HT-29 (cell line): ENCODE measurements at regions not wholly inside any gene's neighbourhood (a gene's known extent, or its start where the extent isn't known, plus 50 kb on each side); places are given as distances from the start of the nearest gene placed in this dataset.
"Not testable (repeated sequence)": the region's sequence is repeated elsewhere in the genome, so short reads cannot be mapped to it uniquely, and the experiment has no call there.

Experiments
- DNase-seq: peaks from one replicate; pipeline ENCODE4 v3.0.0-alpha.2; 2015; ENCODE audit warnings: low spot score

DNA sequence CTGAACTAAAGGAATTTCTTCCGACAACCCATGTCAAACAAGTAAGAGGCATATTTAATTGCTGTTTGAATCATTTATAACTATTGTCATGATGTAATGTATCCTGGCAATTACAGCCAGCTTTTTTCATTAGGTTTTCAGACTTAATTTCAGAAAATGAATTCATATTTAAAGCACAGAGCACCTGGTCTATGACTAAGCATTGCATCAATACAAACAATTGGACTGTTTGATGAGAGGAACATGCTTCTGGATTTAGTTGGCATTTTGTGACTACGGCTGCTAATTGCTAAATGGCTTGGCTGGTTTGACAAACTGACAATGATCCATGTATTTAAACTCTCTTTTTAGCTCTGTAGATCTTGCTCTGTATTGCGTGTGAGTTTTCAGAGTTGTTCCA, 853.4 kb downstream of the NCAM2 start:
- no peak for DNase-seq

DNA sequence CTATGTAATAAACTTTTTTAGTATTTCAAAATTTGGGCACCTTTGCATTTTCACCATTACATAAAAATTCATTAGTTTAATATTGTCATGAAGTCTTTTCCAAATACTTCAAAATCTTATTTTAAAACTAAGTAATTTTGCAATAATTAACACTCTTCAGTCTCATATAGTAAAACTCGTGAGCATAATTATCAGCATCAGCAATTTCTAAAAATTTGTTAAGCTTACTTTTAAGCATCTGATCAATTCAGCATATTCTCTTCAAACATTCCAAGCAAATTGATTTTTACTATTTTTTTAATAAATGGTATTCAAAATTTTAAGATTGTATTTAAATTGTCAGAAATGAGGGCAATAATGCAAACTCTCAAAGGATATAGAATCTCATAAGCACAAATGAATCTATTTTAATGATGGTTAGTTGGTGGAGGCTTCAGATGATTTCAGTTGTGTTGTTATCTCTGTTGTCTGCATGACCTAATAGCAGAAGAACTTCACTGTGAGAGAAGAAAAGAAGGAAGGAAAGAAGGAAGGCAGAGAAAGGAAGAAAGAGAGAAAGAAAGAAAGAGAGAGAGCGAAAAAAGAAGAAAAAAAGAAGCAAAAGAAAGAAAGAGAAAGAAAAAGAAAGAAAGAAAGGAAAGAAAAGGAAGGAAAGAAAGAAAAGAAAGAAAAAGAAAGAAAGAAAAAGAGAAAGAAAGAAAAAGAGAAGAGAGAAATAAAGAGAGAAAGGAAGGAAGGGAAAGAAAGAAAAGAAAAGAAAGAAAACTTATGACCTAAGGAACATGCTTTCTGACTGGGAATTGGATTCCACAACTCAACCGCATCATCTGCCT, 860.5 kb downstream of the NCAM2 start:
- no peak for DNase-seq

DNA sequence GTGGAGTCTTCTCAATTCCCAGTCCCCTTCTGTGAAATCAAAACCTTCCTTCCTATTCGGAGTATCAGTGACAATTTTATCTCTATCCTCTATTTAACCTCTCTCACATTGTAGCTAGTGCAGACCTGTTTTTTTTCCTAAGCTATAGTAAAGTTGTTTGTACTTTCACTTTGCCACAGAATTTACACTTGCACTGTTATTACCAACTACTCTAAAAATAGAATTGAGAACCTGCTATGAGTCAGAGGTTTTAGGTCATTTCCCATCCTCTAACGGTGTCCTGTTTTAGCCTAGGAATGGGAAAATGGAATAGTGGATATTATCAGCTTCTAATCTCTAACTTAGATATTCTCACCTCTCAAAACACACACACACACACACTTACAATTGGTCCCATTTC, 862.7 kb downstream of the NCAM2 start:
- no peak for DNase-seq

DNA sequence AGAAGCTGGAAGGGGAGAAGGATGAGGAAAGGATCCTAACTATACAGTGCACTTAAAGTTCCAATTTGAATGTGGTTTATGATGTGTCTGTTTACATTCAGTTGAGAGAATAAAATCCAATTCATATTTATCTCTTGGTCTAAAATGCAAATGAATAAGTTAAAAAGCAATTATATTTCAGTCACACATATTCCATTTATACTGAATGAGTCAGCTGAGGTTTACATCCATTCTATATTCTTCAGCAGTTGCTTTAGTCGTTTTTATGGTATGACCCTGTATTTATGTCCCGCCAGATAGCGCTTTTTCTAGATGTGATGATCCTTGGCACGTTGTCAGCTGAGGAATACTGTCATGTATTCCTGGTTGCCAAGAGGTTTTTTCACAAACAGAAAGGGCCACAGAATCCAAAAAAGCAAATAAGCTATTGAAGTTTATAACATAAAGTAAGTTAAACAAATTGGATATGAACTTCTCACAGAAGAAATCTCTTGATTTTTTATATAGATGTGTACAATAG, 866.2 kb downstream of the NCAM2 start:
- DNase-seq, result no peak

DNA sequence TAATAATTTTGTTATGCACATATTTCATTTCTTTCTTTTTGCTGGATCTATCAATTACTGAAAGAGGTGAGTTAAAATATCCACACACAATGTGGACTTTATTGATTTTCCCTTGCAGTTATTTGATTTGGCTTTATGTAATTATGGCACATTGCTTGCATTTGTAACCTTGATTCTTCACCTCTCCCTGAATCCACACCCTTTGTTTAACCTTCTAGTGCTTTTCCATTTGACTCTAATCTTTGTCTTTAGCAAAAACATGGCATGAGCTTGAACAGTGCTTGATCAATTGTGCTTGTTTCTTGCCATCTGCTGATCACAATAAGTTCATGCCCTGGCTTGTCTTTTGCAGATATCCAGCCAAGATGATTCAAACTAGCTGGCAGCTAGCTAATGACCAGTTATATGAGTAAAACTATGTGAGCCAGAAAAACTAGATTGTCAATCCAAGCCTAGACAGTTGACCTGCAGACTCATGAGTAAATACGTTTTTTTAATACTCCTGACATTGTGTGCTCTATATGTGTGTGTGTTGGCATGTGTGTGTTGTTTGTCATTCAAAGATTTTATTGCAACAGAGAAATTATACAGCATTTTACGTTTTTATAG, 899.2 kb downstream of the NCAM2 start:
- no peak for DNase-seq

DNA sequence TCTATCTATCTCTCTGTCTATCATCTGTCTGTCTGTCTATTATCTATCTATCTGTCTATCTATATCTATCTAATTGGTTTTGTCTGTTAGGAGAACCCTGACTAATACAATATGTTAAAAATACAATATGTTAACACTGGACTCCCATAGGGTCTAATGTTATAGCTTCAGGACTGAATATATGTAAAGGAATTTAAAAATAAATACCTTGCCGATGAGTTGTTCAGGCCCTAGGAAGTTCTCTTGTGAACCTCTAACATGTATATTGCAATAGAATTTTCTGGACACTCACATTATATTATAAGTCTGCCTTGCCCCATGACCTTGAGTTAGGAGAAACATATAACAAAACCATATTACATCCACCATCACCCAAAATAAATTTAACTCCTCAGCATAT, 900.6 kb downstream of the NCAM2 start:
- DNase-seq, result no peak

DNA sequence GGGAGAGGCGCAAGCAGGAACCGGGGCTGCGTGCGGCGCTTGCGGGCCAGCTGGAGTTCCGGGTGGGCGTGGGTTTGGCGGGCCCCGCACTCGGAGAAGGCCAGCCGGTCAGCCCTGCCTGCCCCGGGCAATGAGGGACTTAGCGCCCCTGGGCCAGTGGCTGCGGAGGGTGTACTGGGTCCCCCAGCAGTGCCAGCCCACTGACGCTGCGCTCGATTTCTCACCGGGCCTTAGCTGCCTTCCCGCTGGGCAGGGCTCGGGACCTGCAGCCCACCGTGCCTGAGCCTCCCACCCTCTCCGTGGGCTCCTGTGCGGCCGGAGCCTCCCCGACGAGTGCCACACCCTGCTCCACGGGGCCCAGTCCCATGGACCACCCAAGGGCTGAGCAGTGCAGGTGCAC, 904.2 kb downstream of the NCAM2 start:
- not testable (repeated sequence) for DNase-seq

DNA sequence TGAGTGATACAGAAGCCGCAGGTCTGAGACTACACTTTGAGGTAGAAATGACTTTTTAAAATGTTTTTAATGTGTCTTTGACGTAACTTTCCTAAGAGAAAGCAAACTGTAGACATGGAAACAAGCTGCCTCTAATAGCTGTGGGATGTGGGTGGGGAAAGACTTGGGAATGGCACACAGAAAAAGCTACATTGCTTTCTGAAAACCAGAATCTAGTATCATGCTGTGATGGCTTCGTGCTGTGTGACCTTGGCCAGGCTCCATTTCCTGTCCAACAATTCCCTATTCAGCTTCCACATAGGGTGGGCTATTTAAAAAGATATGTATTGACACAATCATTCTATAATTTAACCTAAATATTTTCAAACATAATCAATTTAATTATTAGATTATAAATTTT, 909.1 kb downstream of the NCAM2 start:
- no peak for DNase-seq

DNA sequence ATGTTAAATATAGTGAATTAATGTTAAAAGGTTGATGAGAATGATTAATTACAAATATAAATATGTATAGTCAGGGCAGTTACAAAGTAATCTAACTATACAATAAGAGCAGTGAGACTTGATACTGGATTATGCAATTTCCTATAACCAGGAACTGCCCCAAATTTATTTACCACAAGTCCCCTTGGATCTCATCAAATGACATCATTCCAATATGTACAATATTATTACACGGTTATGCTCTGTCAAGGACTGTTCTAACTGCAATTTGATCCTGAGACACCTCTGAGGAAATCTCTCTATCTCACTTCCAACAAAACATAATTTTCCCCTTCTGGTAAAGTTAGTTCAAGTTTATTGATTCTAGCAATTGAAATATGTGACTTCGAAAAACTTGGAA, 917.6 kb downstream of the NCAM2 start:
- no peak for DNase-seq

DNA sequence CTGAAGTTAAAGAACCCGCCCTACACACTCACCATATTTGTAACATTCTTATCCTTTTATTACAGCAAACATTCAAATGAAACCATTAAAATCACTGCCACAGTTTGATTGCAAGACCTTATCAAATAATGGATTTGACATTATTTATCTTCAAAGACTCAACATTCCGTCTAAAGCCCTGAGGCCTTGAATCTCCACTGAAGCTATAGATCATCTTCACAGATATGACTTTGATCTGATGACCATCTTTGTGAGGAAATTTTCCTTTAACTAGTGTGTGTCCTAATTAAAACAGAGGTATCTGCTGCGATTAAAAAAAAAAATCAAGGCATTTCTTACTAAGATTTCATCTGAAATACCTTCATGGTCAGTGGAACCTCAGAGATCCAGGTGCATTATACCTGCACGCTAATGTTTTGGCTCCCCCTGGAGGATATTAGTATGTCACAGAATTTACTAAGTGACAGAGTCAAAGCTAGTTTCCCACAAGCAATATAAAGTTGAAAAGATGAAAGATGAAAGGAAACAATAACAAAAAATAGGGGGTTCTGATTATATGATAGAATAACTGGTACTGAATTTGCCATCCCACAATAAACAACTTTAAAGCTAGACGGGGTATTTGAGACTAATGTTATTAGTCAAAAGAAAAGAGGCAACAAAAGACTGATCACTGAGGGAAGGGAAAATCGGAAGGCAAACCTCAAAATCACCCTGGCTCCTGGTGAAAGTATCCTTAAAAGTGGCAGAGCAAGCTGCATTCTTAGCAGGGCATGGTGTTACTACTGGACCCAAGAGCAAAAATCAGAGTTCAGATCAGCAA, 923.4 kb downstream of the NCAM2 start:
- DNase-seq, result peak; percentile 38

DNA sequence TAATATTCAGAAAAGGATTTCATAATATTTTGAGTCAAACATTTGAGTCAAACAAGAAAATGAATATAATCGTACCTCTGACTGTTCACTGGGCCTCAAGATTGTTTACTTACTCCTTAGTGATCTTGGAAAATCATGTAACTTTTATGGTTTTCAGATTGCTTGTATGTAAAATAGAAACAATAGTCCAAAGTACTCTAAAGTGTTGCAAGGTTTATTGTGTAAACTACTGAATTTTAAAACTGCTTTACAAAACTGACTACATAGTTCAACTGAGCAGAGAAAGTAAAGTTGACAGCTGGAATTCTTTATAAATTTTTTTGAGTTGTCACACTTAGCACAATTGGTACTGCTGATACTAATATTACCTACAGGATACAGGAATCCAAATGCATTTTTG, 931.0 kb downstream of the NCAM2 start:
- no peak for DNase-seq

DNA sequence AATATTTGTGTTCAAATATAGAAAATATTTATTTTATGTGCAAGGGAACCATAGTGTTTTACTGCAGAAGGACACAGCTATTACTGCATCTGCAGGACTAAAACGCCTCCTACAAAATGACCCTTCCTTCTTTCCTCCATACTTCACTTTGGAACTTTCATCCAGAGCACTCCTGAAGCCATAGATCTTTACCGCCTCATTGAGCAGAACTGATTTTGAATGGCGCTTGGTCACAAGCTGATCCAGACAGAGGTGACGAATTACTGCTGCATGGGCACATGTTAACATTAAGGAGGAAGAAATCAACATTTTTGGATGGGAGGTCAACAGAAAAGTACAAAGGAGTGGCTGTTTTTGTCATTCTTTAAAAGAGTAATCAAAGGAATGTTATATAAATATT, 931.6 kb downstream of the NCAM2 start:
- no peak for DNase-seq

DNA sequence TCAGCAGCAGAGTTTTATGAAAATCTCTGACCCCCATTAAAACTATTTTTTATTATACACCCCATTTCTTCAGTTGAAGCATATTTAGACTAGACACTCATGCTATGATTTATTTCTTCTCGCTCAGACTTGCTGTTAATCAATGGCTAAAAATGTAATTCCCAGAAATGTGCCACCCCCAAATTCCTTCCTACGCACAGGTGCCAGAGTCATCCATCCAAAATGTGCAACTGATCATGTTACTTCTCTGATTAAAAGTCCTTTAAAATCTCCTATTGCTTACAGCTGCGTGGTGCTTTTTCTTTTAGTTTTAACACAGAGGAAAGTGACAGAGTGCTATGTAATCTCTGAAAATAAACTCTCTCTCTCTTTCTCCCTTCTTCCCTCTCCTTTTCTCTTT, 954.4 kb downstream of the NCAM2 start:
- DNase-seq, result no peak

DNA sequence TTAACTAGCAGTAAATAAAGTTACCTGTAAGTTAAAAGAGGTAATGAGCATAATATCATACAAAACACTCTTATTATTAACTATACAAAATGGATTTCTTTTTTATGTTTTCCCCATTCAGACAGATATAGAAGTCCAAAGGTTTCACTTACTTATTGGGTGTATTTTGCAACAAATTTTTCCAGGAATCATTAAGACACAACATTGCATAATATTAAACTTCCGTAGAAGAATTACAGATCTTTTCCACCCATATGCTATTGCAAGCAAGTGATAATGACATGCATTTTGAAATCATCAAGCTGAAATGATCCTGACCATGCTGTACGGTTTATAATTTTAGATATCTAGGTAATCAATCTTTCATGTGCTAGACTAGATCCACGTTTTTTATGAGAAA, 957.0 kb downstream of the NCAM2 start:
- no peak for DNase-seq

DNA sequence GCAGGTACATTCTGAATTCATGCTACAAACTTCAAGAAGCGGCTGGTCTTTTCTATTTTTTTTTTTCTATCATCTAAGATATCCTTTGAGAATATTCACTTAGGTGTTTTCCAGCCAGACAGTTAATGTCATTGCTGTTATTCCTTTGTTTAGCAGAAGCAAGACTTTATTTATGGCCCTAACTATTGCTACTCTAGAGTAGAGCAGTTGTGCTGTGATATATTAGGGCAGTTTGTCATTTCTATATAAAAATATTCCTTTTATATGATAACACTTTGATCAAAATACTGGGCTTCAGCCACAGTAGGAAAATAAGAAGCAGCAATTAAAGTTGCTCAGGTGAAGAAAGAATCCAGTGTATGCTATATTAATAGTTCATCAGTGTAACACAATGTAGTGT, 959.3 kb downstream of the NCAM2 start:
- DNase-seq, result no peak

DNA sequence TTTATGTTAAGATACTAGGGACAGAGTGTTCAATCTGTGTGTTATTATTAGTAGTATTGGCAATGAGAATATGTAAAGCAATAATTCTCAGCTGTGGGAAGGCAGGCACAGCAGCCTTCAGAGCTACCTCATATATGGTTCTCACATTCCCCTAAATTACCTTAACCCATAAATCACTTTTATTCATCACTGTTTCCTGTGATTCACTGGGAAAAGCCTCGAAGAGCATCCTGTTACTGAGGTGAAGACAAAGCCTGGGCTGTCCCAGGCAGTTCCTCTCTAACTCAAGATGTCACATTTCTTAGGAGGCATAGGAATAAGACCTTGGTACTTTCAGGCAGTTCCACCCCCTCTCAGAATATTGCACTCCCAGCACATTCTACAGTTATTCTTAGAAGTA, 965.7 kb downstream of the NCAM2 start:
- DNase-seq, result no peak

DNA sequence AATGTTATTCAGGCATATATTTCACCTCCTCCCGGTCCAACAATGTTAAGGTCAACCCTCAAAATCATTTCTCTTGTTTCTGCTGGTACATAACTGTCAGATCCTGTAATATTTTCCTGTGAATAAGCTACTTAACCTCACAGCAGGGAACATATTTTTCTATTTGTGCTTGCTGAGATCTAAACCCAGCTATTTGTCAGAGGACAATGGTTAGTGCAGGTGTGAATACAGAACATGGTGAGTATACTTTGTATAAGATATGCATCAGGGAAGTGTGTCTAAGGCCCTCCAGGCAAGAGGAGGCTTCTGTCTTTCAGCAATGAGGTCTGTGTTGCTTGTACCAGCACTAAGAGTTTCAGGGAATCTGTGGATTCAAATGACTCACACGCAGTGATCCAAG, 970.6 kb downstream of the NCAM2 start:
- no peak for DNase-seq

DNA sequence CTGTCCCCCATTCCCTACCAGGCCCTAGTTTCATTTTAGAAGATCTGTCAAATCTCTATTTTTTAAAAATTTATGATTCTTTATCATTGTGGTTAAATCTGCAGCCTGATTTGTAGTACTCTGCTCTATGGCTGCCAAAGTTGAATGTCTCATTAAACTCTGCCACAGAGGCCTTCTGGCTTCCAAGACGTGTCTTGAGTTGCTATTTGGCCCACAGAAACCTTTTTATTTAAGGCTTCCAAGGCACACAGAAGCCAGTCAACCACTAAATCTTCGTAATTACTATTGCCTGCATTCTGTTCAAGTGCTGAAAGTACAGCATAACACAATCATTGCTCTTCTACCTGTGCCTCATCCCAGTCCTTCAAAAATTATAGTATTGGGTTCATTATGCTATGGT, 971.0 kb downstream of the NCAM2 start:
- no peak for DNase-seq

DNA sequence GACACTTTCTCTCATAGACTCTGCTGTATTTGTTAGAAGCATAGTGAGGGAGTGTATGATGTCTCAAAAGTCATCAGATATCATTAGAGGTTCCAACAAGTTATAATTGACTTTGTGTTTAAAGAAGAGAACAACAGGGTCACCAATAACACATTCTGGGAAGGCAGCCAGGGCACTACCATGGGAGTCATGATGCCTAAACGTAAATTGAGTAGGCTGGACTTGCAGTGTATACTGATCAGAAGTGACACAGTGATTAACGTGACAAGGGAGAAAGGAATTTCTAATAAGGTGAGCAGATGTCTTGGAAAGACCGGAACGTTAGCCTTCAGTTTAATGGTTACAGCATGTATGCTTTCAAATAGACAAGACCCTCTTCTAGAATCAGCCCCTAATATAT, 973.2 kb downstream of the NCAM2 start:
- DNase-seq, result no peak

DNA sequence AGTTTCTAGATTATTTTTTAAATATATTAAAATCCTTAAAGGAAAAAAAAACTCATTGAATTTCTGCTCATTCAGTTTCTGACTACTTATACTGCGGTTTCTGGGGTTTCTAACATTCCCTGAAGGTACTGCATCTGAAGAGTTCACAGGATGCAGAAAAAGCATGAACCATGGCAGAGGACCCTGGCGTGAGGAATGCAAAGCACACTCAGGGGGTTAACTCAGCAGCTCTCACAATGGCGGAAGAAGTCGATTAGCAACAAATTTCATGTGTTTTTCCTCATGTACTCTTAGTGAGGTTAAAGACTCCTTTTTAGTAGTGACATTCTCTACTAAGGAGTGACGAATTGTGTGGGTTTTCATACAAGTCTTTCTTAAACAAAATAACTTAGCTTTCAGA, 975.6 kb downstream of the NCAM2 start:
- no peak for DNase-seq

DNA sequence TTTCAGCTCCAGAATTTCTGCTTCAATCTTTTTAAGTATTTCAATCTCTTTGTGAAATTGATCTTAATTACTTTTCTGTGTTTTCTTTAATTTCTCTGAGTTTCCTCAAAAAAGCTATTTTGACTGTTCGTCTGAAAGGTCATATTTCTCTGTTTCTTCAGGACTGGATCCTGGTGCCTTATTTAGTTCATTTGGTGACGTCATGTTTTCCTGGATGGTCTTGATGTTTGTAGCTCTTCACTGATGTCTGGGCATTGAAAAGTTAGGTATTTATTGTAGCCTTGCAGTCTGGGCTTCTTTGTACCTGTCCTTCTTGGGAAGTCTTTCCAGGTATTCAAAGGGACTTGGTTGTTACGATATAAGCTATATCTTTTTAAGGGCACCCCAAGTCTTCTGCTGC, 998.7 kb downstream of the NCAM2 start:
- DNase-seq, result no peak
